Prostate gland (tissue), 2 donors: ENCODE measurements at regions not wholly inside any gene's neighbourhood (a gene's known extent, or its start where the extent isn't known, plus 50 kb on each side); places are given as distances from the start of the nearest gene placed in this dataset.

Experiments used
- CTCF ChIP-seq, 4 experiments: fragments of 200-600 bp in 2 of 4; fragments of 450-650 bp in 2 of 4; sonication (generic) in 2 of 4; IDR thresholded peaks; 1 replicate in 3 of 4; 2 replicates in 1 of 4; pipeline ENCODE4 v1.5.1; 2016 to 2019; ENCODE audit warnings: antibody characterized with exemption in 4 of 4, mild to moderate bottlenecking in 2 of 4, moderate library complexity in 2 of 4
- POLR2AphosphoS5 ChIP-seq: sonication (generic); formaldehyde crosslinking; IDR thresholded peaks from one replicate; pipeline ENCODE4 v1.6.1; 2017; ENCODE audit warnings: antibody characterized with exemption

GRCh38 chr13:31970231-31970930, 61.2 kb upstream of the FRY start:
- TF ChIP-seq CTCF (IDR thresholded peaks at IDR 0.05), result no peak
- TF ChIP-seq POLR2AphosphoS5, result no peak
